Tibial nerve (tissue), 3 donors: ENCODE measurements at regions not wholly inside any gene's neighbourhood (a gene's known extent, or its start where the extent isn't known, plus 50 kb on each side); places are given as distances from the start of the nearest gene placed in this dataset.

Experiments used
- CTCF ChIP-seq, 5 experiments: fragments of 200-600 bp in 3 of 5; fragments of 450-650 bp in 2 of 5; sonication (generic) in 3 of 5; IDR thresholded peaks; one replicate each; pipeline ENCODE4 v1.5.1; 2016 to 2019; ENCODE audit warnings: antibody characterized with exemption in 5 of 5, mild to moderate bottlenecking in 3 of 5, moderate library complexity in 2 of 5
- POLR2A ChIP-seq, 2 donors: fragments of 450-650 bp; IDR thresholded peaks; one replicate each; pipeline ENCODE4 v1.6.1; 2017; ENCODE audit warnings: antibody characterized with exemption in 2 of 2, mild to moderate bottlenecking in 2 of 2, moderate library complexity in 2 of 2

- no peak for TF ChIP-seq CTCF (IDR thresholded peaks at IDR 0.05)
- TF ChIP-seq POLR2A (IDR thresholded peaks at IDR 0.05): no peak
These were observed 556.8 kb upstream of the PTCHD4 start for GRCh38 chr6:48667797-48668196.
